ENCODE measurements at regions not wholly inside any gene's neighbourhood (a gene's known extent, or its start where the extent isn't known, plus 50 kb on each side); places are given as distances from the start of the nearest gene placed in this dataset.
"Not testable (repeated sequence)": the region's sequence is repeated elsewhere in the genome, so short reads cannot be mapped to it uniquely, and the experiment has no call there.

DNA sequence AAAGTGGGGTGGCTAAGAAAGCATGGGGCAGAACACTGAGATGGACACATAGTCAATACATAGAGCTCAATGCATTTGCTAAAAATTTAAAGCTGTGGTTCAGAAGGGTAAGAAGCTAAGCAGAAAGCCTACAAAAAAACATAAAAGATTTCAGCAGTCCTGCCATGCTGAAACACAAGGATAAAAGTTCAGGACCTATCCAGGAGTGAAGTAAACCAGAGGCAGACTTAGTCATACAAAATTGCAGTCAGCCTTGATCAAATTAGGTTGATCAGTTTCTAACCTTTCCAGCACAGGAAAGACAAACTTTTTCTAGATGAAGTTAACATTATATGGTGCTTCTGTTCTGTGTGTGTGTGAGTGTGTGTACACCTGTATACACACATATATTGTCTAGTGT lies 120.8 kb upstream of the RBMS1 start:
- Histone ChIP-seq H3K9me3 (ENCODE audit: control insufficient read depth, insufficient read depth, low read length) (no peaks in the 10 kb centered on the region), H3K4me1 (ENCODE audit: control insufficient read depth, insufficient read depth, low read length) (no peaks in the 10 kb centered on the region), H3K36me3 (ENCODE audit: control insufficient read depth, insufficient read depth, low read length) (no peaks in the 10 kb centered on the region), H3K27ac (ENCODE audit: low read length) (no peak overlapping the region), H3K4me3 (ENCODE audit: low read length) (no peak overlapping the region), H3K27me3 (ENCODE audit: control insufficient read depth, insufficient read depth, low read length) (peaks cover 3% of the 10 kb centered on the region)
- Mint-ChIP-seq H3K27me3 (ENCODE audit: low read depth in 2 of 2) (peaks cover 14 to 23% of the 10 kb centered on the region in 2 donors), H3K4me3 (no peak overlapping the region), H3K9me3 (no peaks in the 10 kb centered on the region), H3K4me1 (no peaks in the 10 kb centered on the region), H3K27ac (no peak overlapping the region), H3K36me3 (peaks cover 12% of the 10 kb centered on the region)
- no peak for ATAC-seq
- DNase-seq = no peak
- intact Hi-C loops (cut with micrococcal nuclease) = no loop called here
- TF ChIP-seq, protein P1, sequence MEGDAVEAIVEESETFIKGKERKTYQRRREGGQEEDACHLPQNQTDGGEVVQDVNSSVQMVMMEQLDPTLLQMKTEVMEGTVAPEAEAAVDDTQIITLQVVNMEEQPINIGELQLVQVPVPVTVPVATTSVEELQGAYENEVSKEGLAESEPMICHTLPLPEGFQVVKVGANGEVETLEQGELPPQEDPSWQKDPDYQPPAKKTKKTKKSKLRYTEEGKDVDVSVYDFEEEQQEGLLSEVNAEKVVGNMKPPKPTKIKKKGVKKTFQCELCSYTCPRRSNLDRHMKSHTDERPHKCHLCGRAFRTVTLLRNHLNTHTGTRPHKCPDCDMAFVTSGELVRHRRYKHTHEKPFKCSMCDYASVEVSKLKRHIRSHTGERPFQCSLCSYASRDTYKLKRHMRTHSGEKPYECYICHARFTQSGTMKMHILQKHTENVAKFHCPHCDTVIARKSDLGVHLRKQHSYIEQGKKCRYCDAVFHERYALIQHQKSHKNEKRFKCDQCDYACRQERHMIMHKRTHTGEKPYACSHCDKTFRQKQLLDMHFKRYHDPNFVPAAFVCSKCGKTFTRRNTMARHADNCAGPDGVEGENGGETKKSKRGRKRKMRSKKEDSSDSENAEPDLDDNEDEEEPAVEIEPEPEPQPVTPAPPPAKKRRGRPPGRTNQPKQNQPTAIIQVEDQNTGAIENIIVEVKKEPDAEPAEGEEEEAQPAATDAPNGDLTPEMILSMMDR (IDR thresholded peaks at IDR 0.05) = no peak

DNA sequence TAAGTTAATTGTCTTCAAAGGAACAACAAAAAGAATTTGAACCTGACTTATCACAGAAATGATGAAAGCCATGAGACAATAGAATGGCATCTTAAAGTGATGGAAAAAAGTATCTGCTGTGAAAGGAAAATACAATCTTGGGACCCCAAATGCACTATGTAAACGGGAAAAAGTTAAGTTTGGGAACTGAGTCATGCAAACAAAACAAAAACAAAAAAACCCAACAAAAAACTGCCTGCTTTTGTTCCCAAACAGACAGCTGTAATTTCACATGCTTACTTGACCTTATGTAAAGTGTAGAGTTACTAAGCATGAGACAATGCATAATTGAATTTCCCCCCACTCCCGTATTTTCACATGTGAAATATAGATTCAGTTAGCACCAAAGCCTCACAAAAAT lies 122.1 kb upstream of the RBMS1 start:
- H3K27me3 ChIP-seq (ENCODE audit: control insufficient read depth, insufficient read depth, low read length) = peaks cover 3% of the 10 kb centered on the region
- no peak for ATAC-seq
- no peak for DNase-seq
- WGBS (ENCODE audit: insufficient coverage) = 69% methylated on average over 1 of the region's 2 CpGs
- Mint-ChIP-seq H3K9me3 (no peaks in the 10 kb centered on the region), H3K36me3 (peaks cover 12% of the 10 kb centered on the region), H3K4me3 (no peak overlapping the region), H3K27ac (no peak overlapping the region), H3K27me3 (ENCODE audit: low read depth in 2 of 2) (peaks cover 14 to 22% of the 10 kb centered on the region in 2 donors), H3K4me1 (no peaks in the 10 kb centered on the region)
- no peak overlapping the region for H3K4me3 ChIP-seq (ENCODE audit: low read length)
- intact Hi-C loops (cut with micrococcal nuclease) = no loop called here
- H3K4me1 ChIP-seq (ENCODE audit: control insufficient read depth, insufficient read depth, low read length) = no peaks in the 10 kb centered on the region
- H3K36me3 ChIP-seq (ENCODE audit: control insufficient read depth, insufficient read depth, low read length) = no peaks in the 10 kb centered on the region
- H3K9me3 ChIP-seq (ENCODE audit: control insufficient read depth, insufficient read depth, low read length) = no peaks in the 10 kb centered on the region
- TF ChIP-seq, protein P1 (IDR thresholded peaks at IDR 0.05) = no peak
- no peak overlapping the region for H3K27ac ChIP-seq (ENCODE audit: low read length)

DNA sequence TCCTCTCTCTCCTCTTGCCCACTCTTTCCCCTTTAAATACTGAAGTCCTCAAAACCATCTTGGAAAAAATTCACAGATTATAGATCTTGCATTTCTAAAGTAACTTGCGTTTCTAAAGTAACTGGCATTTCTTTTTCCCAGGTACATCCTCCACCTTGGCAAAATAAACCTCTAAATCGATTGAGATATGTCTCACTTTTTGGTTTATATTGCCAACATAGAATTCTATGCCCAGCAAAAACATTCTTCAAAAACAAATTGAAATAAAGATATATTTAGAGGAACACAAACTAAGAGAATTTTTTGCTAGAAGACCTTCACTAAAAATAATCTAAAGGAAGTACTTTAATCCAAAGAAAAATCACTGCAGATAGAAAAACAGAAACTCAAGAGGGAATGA lies 122.5 kb upstream of the RBMS1 start:
- Histone ChIP-seq H3K4me1 (ENCODE audit: control insufficient read depth, insufficient read depth, low read length) (no peaks in the 10 kb centered on the region), H3K36me3 (ENCODE audit: control insufficient read depth, insufficient read depth, low read length) (no peaks in the 10 kb centered on the region), H3K9me3 (ENCODE audit: control insufficient read depth, insufficient read depth, low read length) (no peaks in the 10 kb centered on the region), H3K27ac (ENCODE audit: low read length) (no peak overlapping the region), H3K4me3 (ENCODE audit: low read length) (no peak overlapping the region), H3K27me3 (ENCODE audit: control insufficient read depth, insufficient read depth, low read length) (peaks cover 3% of the 10 kb centered on the region)
- Mint-ChIP-seq H3K36me3 (peaks cover 12% of the 10 kb centered on the region), H3K4me3 (no peak overlapping the region), H3K27ac (no peak overlapping the region), H3K27me3 (ENCODE audit: low read depth in 2 of 2) (peaks cover 14 to 18% of the 10 kb centered on the region in 2 donors), H3K9me3 (no peaks in the 10 kb centered on the region), H3K4me1 (no peaks in the 10 kb centered on the region)
- 100% methylated on average over 1 of the region's 2 CpGs for WGBS (ENCODE audit: insufficient coverage)
- DNase-seq (no peak), ATAC-seq (no peak)
- TF ChIP-seq, protein P1 (IDR thresholded peaks at IDR 0.05) = no peak
- intact Hi-C loops (cut with micrococcal nuclease) = no loop called here

DNA sequence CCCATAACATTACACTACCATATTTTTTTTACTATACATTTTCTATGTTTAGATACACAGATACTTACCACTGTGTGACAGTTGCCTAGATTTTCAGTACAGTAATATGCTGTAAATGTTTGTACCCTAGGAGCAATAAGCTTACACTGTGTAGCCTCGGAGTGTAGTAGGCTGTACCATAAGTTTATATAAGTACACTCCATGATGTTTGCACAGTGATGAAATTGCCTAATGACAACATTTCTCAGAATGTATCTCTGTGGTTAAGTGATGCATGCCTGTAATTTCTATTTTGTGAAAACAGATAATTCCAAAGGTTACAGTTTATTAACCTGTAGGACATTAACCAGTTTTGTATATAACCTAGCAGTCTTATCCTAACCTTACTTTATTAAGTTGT lies 128.1 kb upstream of the RBMS1 start:
- TF ChIP-seq, protein P1 (IDR thresholded peaks at IDR 0.05) = no peak
- Histone ChIP-seq H3K36me3 (ENCODE audit: control insufficient read depth, insufficient read depth, low read length) (no peaks in the 10 kb centered on the region), H3K27ac (ENCODE audit: low read length) (no peak overlapping the region), H3K4me3 (ENCODE audit: low read length) (no peak overlapping the region), H3K4me1 (ENCODE audit: control insufficient read depth, insufficient read depth, low read length) (no peaks in the 10 kb centered on the region), H3K9me3 (ENCODE audit: control insufficient read depth, insufficient read depth, low read length) (no peaks in the 10 kb centered on the region), H3K27me3 (ENCODE audit: control insufficient read depth, insufficient read depth, low read length) (no peaks in the 10 kb centered on the region)
- 100% methylated on average over 1 of the region's 1 CpG for WGBS (ENCODE audit: insufficient coverage)
- intact Hi-C loops (cut with micrococcal nuclease) = no loop called here
- no peaks in the 10 kb centered on the region for H3K36me3 Mint-ChIP-seq
- H3K27ac Mint-ChIP-seq = no peak overlapping the region
- no peak for DNase-seq
- ATAC-seq = no peak
- no peaks in the 10 kb centered on the region for H3K4me1 Mint-ChIP-seq
- H3K27me3 Mint-ChIP-seq (ENCODE audit: low read depth in 2 of 2) = peaks cover 0 to 3% of the 10 kb centered on the region in 2 donors
- no peaks in the 10 kb centered on the region for H3K9me3 Mint-ChIP-seq
- no peak overlapping the region for H3K4me3 Mint-ChIP-seq

DNA sequence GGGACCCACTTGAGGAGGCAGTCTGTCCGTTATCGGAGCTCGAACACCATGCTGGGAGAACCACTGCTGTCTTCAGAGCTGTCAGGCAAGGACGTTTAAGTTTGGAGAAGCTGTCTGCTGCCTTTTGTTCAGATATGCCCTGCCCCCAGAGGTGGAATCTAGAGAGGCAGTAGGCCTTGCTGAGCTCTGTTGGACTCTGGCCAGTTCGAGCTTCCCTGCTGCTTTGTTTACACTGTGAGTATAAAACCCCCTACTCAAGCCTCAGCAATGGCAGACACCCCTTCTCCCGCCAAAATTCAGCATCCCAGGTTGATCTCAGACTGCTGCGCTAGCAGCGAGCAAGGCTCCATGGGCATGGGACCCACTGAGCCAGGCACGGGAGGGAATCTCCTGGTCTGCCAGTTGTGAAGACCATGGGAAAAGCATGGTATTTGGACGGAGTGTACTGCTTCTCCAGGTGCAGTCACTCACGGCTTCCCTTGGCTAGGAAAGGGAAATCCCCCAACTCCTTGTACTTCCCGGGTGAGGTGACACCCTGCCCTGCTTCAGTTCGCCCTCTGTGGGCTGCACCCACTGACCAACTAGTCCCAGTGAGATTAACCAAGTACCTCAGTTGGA lies 134.5 kb upstream of the RBMS1 start:
- H3K27me3 ChIP-seq (ENCODE audit: control insufficient read depth, insufficient read depth, low read length); H3K4me1 ChIP-seq (ENCODE audit: control insufficient read depth, insufficient read depth, low read length); H3K27ac Mint-ChIP-seq; intact Hi-C loops (cut with micrococcal nuclease); H3K36me3 Mint-ChIP-seq; H3K4me3 Mint-ChIP-seq; H3K9me3 Mint-ChIP-seq; H3K27me3 Mint-ChIP-seq (ENCODE audit: low read depth in 2 of 2); H3K9me3 ChIP-seq (ENCODE audit: control insufficient read depth, insufficient read depth, low read length); H3K4me1 Mint-ChIP-seq; H3K27ac ChIP-seq (ENCODE audit: low read length); DNase-seq; H3K36me3 ChIP-seq (ENCODE audit: control insufficient read depth, insufficient read depth, low read length); ATAC-seq; H3K4me3 ChIP-seq (ENCODE audit: low read length): not testable (repeated sequence)
- 88% methylated on average over 13 of the region's 13 CpGs for WGBS (ENCODE audit: insufficient coverage)

All from natural killer cell (primary cell).